ENCODE measurements at regions not wholly inside any gene's neighbourhood (a gene's known extent, or its start where the extent isn't known, plus 50 kb on each side); places are given as distances from the start of the nearest gene placed in this dataset.

DNA sequence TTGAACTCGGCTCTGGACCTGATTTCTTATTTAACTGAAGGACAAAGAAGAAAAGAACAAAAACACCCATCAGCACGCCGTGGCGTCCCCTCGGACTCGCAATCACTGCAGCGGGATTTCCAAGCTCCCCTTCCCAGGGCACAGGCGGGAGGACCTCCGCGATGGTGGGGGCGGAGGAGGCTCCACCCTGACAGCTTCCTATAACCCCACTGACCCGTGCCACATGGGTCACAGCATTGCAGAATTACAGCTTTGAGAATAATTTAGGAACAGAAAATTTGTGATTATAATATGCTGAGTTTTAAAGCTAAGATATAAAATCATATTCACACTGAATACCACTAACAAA lies 129.7 kb upstream of the SEC61G start:
- in situ Hi-C loops (cut with HindIII; ENCODE audit: low sequenced_read_pairs): no loop called here

DNA sequence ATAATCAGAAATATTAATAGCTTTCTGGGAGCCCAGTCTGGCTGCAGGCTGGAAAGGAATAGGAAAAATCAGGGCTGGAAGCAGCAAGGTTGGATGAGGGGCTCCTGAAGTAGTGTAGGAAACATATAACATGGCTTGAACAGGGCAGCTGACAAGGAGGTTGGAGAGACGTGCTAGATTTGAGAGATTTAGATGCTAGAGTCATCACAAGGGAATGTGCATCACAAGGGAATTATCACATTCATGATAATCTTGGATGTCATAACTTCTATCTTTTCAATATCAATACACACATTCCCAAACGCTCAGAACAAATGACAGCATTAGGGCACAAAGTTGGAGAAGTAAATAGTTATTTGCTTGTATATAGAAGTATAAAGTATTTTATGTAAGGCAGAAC lies 120.9 kb upstream of the EGFR start:
- in situ Hi-C loops (cut with HindIII; ENCODE audit: low sequenced_read_pairs): no loop called here

DNA sequence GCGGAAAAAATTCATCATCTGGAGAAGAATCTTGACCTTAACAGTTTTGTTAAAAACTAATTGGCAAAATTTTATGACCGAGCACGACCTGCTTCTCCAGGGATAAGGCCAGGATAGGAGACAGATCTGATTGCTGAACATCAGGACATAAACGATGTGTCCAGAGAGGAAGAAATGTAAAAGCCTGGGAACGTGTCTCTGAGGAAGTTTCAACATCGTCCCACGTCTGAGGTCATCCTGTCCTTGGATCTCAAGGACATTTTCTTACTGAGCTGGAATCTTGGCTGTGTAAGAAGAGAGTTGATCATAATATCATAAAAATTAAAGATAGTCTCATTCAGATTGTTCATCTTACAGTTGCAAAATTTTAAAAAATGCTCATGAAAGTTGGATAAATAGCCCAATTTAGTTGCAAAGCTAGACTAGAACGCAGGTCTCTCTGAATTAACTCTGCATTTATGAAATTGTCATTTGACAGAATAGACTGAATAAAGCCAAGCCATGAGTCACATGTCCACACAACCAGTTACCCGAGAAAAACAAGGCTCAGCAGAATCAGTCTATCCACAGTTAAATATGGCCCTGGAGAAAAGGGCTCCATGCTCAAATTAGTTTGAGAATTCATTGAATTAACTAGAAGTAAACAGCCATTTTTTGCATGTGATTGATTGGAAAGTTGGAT lies 120.0 kb upstream of the EGFR start:
- in situ Hi-C loops (cut with HindIII; ENCODE audit: low sequenced_read_pairs): no loop called here

DNA sequence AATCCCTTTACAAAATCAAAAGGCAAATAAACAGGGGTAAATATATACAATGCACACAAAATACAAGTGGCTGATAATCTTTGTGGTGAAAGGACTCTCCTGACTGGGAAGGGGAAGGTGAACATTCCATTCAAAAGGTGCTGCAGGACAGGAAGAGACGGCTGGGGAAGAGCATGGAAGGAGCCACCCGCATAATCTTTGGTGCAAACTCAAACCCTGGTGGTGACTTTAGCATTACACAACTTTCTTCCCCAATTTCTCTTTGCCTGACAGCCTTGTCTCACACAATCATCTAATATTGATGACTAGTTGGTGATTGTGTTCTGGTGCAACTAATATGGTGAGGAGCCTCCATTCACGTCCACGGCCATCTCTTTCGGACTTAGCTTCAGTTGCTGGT lies 117.0 kb upstream of the EGFR start:
- in situ Hi-C loops (cut with HindIII; ENCODE audit: low sequenced_read_pairs): no loop called here

DNA sequence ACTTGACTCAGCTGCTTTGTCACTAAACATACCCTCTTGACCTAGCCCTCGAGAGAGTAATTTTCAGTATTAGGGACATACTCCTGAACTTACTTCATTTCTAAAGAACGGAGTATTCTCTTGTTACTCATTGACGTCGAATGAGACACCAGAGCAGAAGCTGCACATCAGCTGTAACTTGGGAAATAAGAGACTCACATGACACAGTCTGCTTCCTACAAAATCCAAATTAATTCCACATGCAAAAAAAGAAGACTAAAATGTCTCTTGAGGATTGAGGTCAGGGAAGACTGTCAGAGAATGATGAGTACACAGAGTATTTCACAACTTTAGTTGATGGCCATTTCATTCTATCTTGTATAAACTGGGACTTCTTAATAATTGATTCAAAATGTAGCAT lies 114.7 kb upstream of the EGFR start:
- in situ Hi-C loops (cut with HindIII; ENCODE audit: low sequenced_read_pairs): no loop called here

DNA sequence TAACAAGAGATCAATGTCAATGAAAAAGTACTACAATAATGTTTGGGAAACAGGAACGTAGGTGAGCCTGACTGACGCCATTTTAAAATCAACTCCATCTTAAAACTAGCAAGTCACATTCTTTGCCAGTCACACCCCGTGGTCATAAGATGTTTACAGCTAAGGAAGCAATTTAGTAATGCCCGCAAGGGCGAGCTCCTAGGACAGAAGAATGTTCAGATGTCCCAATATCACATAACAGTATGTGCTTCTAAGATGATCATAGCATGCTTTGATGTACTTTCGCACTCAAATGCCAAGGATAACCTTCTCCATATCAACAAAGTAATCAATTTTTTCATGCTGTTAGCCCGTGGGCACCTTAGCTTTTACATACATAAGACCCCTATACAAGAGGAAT lies 113.8 kb upstream of the EGFR start:
- in situ Hi-C loops (cut with HindIII; ENCODE audit: low sequenced_read_pairs): no loop called here

DNA sequence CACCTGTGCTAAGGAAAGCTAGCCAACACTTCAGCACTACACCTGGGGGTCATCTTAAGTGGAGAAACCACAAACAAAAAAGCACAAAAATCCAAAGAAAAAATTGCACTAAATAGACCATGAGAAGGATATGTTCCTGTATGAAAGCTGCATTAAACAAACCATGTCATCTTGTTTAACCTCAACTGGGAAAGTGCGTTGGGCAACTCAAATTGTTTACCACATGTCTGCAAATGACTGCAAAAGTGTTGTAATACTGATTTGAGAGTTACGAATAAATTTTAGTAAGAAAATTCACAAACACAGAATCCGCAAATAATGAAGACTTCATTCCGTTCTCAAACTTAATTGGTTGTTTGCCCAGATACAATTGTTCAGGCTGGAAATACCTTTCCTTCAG lies 111.9 kb upstream of the EGFR start:
- in situ Hi-C loops (cut with HindIII; ENCODE audit: low sequenced_read_pairs): no loop called here

DNA sequence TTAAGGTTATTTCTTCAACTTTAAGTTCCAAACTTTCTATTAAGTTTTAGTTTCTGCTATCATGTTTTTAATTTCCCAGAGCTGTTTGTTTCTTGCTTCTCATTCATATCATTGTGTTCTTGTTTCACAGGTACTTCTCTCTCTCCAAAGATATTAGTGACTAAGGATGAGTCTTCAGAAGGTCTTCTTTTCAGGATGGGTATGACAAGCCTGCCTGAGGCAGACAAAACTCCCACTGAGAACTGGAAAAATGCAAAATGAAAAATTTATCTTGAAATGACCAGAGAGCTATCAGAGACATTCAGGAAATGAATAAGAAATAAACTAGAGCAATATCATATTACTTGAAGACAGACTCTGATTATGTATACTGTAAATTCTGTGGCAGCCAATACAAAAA lies 110.8 kb upstream of the EGFR start:
- in situ Hi-C loops (cut with HindIII; ENCODE audit: low sequenced_read_pairs): no loop called here

DNA sequence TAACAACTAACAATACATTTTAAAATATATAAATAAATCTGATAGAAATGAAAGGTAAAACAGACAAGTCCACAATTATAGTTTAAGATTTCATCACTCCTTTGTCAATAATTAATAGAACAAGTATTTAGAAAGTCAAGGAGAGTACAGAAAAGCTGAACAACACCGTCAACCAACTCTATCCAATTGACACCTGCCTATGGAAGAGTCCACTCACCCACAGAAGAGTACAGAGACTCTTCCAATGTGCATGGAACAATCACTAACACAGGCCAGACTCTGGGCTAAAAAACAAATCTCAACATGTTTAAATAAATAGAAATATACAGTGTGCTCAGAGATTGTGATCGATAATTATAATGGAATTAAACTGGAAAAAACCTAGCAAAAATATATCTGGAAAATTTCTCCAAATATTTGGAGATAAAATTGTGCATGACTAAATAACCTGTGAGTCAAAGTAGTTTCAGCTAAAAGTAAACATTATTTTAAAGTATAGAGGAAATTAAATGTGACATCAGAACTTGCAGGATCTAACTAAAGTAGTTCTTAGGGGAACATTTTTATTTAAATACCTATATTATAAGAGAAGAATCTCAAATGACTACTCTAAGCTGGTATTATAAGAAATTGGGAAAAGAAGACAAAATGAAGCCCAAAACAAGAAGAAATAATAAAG lies 109.9 kb upstream of the EGFR start:
- in situ Hi-C loops (cut with HindIII; ENCODE audit: low sequenced_read_pairs): no loop called here

DNA sequence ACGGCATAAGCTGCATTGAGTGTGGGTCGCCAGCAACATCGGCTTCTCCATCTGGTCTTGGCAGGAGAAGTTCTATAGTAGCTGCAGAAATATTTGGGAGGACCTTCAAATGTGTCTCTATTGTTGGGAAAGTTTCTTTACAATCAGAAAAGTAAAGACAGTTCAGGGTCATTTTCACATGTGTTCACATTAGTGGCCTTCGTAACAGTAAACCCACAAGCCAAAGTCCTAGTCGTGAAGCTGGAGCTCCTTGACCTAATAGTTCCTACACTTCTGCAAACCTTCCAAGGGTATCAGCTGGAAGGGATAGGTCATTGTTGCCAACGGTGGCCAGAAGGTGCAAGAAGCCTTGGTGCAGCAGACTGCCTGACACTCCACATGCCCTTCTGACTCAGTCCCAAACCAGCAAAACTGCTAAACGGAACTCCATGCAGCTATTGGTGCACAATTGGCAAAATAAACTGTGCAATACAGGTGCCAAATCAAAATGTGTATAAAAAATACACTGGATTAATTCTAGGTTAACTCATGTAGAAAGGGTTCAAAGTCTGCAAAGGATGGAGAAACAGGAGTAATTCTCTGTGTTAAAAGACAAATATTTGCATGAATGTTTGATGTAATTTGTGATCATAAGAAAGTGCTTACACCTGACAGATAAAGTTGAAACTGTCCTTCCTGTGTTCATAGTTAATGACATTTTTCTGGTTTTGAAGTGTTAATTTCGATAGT lies 102.8 kb upstream of the EGFR start:
- in situ Hi-C loops (cut with HindIII; ENCODE audit: low sequenced_read_pairs): no loop called here

DNA sequence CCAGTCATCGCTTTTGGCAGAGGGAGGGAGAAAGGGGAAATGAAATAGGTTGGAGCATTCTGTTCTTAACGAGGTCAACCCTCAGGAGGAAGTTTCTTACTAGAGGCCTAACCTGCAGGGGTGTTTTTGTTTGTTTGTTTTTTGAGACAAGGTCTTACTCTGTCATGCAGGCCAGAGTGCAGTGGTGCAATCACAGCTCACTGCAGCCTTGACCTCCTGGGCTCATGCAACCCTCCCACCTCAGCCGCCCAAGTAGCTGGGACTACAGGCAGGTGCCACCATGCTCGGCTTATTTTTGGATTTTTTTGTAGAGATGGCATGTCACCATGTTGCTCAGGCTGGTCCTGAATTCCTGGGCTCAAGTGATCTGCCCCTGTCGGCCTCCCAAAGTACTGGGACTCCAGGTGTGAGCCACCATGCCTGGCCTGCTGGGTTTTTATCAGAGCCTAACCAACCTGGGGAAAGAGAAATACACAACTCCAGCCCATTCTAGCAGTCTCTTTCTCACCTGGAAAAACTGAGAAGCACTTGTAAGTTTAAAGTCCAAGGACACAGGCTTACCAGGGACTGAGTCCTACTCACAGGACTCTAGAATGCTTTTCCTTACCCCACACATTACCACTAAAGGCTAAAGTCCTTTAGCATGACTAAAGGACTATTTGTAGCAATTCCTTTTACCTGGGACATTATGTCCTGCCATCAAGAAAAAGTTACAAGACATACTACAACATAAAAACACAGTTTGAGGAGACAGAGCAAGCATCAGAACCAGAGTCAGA lies 101.0 kb upstream of the EGFR start:
- in situ Hi-C loops (cut with HindIII; ENCODE audit: low sequenced_read_pairs): no loop called here

DNA sequence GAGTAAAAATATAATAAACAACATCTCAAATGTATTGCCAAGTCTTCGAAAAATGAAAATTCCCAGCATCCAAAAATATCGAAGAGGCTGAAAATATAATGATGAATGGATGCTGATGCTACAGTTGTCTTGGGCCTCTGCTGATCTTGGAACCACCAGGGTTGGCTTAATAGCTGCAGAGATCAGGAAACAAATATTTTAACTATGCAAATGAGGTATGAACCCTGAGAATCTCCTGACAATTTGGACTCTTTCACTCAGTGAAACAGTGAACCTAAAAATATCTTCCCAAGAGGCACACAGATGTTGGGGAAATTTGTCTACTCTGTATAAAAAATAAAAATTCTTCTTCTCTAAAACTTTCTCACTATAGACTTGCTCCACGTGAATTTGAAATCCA lies 97.7 kb upstream of the EGFR start:
- in situ Hi-C loops (cut with HindIII; ENCODE audit: low sequenced_read_pairs): no loop called here

DNA sequence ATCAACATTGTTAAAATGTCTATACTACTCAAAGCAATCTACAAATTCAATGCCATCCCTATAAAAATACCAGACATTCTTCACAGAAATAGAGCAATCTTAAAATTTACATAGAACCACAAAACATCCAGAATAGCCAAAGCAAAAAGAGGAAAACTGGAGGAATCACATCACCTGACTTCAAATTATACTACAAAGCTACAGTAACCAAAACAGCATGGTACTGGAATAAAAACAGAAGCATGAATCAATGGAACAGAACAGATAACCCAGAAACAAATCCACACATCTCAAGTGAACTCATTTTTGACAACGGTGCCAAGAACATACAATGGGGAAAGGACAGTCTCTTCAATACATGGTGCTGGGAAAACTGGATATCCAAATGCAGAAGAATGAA lies 87.3 kb upstream of the EGFR start:
- in situ Hi-C loops (cut with HindIII; ENCODE audit: low sequenced_read_pairs): no loop called here

DNA sequence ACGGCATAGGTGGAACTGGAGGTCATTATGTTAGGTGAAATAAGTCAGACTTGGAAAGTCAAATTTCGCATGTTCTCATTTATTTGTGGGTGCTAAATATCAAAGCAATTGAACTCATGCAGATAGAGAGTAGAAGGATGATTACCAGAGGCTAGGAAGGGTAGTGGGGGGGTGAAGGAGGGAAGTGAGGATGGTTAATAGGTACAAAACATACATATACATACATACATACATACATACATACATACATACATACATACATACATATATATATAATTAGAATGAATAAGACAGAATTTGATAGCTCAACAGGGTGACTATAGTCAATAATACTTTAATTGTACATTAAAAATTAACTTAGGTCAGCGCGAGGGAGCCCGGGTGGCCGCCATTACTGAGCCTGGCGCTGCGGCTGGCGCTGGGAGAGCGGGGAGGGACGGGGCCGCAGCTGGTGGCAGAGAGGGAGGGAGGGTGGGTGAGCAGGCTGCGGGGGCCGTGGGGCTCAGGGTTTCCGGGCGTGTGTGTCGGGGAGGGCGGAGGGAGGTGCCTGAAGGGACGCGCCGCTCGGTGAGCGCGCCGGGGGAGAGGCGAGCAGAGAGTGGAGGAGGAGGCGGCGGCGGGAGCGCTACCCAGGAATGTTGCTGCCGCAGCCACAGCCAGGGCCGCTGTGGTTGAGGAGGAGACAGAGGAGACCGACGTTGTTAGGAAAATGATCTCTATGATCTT lies 85.8 kb upstream of the EGFR start:
- in situ Hi-C loops (cut with HindIII; ENCODE audit: low sequenced_read_pairs): no loop called here

DNA sequence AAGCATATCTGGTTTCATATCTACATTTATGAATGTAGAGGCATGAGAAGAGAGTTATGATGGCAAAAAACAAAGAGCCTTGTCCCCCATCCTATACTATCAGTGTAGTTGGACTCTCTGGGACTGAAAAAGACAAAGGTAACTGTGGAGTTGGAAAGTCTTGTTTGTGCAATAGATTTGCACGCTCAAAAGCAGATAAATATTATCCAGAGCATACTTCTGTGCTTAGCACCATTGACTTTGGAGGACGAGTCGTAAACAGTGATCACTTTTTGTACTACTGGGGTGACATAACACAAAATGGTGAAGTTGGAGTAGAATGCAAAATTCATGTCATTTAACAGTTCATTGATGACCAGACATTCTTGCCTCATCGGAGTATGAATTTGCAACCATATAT lies 85.2 kb upstream of the EGFR start:
- in situ Hi-C loops (cut with HindIII; ENCODE audit: low sequenced_read_pairs): no loop called here

DNA sequence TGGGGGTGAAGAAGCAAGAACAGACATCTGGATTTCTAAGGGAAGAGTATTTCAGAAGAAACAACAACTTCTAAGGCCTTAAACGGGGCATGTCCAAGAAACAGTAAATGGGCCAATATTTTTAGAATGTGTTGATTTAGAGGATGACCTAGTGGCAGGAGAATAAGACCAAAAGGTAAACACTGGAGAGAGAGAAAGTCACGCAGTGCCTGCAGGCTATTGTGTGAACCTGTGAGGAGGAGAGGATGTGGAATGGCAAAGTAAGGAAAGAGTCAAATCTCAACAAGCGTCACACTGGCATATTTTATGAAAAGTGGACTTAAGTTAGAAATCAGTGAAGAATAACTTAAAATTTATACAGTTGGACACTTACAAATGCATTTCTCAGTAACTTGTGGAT lies 78.1 kb upstream of the EGFR start:
- in situ Hi-C loops (cut with HindIII; ENCODE audit: low sequenced_read_pairs): no loop called here

DNA sequence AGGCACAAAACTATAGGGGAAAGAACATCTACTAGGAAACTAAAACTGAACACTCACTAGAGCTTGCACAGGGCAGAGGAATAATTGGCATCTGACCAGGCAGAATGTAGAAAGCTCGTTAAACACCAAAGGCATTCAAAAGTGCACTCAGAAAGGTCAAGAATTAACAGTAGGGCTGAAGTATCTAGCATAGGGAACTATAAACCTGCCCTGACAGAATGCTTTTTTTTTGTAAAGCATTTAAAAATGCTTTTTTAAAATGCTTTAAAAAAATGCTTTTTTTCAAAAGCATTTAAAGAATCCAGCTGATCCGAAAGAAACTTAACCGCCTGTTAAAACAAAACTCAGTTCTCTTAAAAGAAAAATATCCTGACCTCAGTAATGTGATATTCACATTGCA lies 74.6 kb upstream of the EGFR start:
- in situ Hi-C loops (cut with HindIII; ENCODE audit: low sequenced_read_pairs): no loop called here

DNA sequence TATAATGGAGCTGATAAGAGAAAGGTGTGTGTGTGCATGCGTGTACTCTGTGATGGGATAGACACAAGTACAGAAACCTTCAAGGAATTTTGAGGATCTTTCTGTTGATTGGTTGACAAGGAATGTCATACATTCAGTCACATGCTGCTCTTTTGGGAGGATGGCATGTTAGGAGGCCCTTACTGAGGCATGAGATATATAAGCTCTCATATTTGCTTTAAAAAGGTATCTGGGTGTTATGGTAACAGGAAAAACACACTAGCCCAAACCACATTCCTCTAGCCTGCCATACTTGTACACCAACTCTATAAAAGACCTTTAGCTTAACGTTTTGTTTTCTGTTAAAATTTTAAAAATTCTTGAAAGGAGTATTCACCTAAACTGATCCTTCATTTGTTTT lies 72.5 kb upstream of the EGFR start:
- in situ Hi-C loops (cut with HindIII; ENCODE audit: low sequenced_read_pairs): loop anchor here (5.0 kb wide), 1 partner anchor 61 kb away; no protein-coding TSS in a partner anchor

DNA sequence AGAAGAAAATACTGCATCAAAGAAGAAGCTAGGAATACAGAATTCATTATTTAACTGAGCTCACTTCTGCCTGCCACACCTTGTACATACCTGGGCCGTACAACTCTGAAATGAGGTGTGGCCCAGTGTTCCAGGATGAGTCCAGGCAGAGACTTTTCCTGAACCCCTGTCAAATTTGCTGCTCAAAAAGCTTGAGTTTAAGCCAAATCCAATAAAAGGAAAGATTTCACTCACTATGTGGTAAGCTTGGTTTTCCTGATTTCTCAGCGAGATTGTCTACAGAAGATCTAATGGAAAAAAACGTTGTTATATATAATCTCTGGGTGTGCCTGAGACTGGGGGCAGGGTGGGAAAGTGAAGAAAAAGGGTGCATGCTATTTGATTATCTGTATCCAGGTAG lies 72.1 kb upstream of the EGFR start:
- in situ Hi-C loops (cut with HindIII; ENCODE audit: low sequenced_read_pairs): loop anchor here (5.0 kb wide), 1 partner anchor 61 kb away; no protein-coding TSS in a partner anchor

DNA sequence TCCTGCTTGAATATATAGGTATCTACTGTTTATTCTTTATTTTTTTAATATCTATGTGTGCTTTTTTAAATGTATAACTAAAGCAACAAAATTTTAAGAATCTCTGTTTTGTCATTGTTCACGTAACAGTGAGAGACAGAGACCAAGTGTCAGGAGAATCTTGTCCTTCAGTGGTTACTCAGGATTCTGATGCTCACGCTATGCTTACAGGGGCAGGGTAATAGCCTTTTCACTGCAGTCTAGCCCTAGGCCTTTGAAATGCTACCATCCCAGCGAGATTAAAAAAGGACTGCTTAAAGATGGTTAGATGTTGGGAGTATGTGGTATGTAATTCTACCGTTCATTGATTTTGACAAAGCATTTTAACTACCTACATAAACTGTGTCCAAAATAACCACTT lies 71.6 kb upstream of the EGFR start:
- in situ Hi-C loops (cut with HindIII; ENCODE audit: low sequenced_read_pairs): loop anchor here (5.0 kb wide), 1 partner anchor 60 kb away; no protein-coding TSS in a partner anchor

DNA sequence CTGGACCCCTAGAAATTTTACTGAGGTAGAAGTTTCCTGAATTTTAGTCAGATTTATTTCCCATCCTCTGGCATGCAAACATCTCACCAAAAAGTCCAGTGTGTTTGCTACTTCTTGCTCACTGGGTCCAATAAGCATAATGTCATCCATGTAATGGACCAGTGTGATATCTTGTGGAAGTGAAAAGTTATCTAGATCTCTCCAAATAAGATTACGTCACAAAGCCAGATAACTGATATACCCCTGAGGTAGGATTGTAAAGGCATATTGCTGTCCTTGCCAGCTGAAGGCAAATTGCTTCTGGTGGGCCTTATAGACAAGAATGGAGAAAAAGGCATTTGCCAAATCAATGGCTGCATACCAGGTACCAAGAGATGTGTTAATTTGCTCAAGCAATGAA lies 69.3 kb upstream of the EGFR start:
- in situ Hi-C loops (cut with HindIII; ENCODE audit: low sequenced_read_pairs): loop anchor here (5.0 kb wide), 1 partner anchor 58 kb away; no protein-coding TSS in a partner anchor

Data from endothelial cell of hepatic sinusoid (primary cell).